GM19351 (cell line): ENCODE measurements at regions not wholly inside any gene's neighbourhood (a gene's known extent, or its start where the extent isn't known, plus 50 kb on each side); places are given as distances from the start of the nearest gene placed in this dataset.
"Not testable (repeated sequence)": the region's sequence is repeated elsewhere in the genome, so short reads cannot be mapped to it uniquely, and the experiment has no call there.

ENCODE experiments used
- ATAC-seq: cut with Tn5 transposase; IDR thresholded peaks from one replicate; pipeline ENCODE4 v1.9.1; 2021; ENCODE audit warnings: mild to moderate bottlenecking, moderate library complexity; ENCODE audit not compliant: unreplicated experiment

DNA sequence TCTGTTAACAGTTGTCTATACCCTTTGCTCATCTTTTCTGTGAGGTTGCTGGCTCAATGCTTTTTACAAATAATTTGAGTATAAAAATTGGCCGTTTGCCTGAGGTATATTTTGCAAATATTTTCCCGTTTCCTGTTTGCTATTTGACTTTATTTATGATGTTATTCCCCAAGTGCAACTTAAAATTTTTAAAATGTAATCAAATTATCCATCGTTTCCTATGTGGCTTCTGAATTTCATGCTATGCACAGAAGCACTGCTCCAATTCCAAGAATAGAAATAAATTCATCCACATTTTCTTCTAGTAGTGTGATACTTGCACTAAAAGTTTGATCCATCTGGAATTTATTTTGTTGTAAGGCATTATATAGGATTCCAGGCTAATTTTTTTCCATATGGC is 123.6 kb downstream of the ZNF608 start:
- ATAC-seq, result no peak

DNA sequence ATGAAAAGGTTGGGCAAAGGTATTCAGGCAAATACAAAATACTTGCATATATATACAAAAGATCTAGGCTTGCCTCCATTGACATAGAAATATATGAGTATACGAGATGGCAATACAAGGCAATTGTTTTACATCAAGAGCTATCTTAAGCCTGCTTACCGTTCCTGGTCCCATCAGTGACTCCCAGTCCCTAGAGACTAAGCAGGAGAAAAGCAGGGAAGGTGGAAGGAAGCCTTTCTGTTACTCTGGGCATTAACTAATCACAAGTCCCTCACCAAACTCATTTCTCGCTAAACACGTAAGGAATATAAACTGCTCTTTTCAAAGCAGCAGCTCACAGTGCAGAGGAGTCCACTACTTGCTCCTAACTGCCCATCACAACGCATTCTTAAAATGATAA is 125.2 kb downstream of the ZNF608 start:
- ATAC-seq, result no peak

DNA sequence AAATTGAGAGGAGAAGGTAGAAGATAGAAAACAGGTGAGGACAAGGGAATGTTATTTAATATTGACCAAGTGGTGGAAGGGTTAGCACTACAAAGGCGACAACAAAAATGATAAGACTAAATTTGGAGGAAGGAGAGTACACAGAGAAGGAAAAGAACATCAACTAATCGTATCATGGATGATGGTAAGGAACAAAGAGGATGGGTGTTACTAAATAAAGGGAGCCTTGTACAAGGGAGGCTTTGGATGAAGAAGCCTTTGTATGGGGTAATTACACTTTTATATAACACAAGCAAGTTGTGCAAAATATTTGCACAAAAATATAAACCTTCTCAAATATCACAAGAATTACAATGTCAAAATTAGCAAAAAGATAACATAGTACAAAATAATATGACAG is 125.7 kb downstream of the ZNF608 start:
- no peak for ATAC-seq

DNA sequence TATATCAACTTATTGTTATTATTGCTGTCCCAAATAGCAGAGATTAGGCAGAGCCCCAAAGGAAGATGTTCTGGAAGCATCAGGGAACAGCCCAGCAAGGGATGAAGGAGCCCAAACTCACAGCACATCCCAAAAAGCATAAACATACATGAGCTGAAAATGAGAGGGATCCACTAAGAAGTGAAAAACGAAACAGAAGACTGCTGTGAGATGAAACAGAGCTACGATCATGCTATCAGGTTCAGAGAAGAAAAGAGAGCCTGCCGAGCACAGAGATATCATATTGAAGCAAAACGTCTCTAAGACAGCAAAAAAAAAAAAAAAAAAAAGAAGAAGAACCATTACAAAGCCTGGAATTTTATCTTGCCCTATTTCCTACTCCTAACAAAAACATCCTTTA is 127.3 kb downstream of the ZNF608 start:
- no peak for ATAC-seq

DNA sequence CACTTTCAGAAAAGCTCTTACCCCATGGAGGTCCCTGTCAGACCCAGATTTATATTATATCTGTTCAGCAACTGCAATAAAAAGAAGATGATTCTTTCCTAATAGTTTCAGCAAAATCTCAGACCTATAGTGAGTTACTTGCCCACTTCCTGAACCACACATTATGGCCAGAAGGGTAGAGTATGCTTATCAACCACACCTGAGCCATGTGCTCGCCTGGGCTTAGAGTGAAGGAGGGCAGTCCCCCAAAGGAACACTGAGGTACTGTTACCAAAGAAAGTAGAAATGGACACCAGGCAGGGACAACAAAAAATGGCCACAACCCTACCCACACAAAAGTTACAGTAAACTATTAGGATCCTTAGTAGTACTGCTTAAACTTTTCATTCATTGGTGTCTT is 128.7 kb downstream of the ZNF608 start:
- no peak for ATAC-seq

DNA sequence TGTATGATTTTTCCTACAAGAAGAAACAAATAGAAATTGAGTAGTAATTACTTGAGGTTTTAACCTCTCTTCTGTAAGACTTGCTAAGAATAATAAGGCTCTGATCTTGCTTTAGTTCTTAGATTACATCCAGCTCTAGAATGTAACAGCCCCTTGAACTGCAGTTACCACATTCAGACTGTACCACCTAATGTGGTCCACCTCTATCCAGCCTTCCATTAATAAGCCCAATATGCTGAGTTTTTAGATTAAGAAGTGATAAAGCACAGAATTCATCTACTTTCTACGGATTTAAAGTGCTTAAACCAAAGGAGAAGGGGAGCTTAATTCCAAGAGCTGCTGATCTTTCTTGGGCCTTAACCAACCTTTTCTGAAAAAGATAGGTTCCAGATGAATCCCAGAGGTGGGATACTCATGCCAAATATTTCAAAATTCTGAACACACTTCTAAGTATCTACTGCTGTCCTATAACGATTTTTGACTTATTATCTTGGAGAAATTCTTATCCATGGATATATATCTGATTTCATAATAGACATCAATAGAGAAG is 131.5 kb downstream of the ZNF608 start:
- no peak for ATAC-seq

DNA sequence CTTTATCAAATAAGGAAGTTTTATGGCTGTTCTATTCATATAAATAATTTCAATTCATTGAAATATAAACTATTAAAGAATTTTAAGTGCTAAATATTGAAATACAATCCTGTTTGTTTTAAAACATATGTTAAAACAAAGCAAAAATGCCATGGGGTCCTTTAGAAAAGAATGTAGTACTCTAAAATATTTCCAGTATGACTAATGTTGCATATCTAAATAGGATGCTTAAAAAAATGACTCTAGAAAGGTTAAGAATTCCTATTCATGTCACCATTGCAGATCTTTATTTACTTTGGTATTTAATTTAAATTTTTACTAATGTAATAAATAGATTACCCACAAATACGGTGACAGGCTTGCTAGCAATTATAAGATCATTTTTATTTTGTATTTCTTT is 132.3 kb downstream of the ZNF608 start:
- no peak for ATAC-seq

GRCh38 chr5:124613273-124613953 is 133.0 kb downstream of the ZNF608 start:
- no peak for ATAC-seq

- ATAC-seq, result no peak
These were observed 134.4 kb downstream of the ZNF608 start for GRCh38 chr5:124612023-124612422.

DNA sequence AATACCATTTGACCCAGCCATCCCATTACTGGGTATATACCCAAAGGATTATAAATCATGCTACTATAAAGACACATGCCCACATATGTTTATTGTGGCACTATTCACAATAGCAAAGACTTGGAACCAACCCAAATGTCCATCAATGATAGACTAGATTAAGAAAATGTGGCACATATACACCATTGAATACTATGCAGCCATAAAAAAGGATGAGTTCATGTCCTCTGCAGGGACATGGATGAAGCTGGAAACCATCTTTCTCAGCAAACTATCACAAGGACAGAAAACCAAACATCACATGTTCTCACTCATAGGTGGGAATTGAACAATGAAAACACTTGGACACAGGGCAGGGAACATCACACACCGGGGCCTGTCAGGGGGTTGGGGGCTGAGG is 135.2 kb downstream of the ZNF608 start:
- ATAC-seq, result not testable (repeated sequence)

DNA sequence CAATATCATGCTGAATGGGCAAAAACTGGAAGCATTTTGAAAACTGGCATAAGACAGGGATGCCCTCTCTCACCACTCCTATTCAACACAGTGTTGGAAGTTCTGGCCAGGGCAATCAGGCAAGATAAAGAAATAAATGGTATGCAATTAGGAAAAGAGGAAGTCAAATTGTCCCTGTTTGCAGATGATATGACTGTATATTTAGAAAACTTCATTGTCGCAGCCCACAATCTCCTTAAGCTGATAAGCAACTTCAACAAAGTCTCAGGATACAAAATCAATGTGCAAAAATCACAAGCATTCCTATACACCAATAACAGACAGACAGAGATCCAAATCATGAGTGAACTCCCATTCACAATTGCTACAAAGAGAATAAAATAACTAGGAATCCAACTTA is 136.8 kb downstream of the ZNF608 start:
- not testable (repeated sequence) for ATAC-seq

DNA sequence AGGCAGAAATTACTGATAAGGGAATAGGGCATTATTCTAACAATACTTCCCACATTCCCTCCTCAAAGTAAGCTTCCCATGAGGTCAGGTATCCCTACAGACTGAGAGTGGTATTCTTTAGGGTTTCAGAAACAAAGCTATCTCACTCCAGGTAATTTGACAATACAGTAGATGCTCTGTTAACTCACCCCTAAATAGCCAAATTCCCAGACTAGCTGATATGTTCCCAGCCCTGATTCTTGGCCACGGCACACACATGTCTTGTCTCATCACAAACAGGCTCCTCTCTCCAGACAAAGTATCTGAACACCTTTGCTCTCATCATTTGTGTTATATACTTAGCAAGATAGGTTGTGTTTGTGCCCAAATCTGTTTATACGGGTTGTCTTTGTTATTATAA is 139.9 kb downstream of the ZNF608 start:
- no peak for ATAC-seq

GRCh38 chr5:124606093-124606492 is 140.3 kb downstream of the ZNF608 start:
- ATAC-seq, result no peak

DNA sequence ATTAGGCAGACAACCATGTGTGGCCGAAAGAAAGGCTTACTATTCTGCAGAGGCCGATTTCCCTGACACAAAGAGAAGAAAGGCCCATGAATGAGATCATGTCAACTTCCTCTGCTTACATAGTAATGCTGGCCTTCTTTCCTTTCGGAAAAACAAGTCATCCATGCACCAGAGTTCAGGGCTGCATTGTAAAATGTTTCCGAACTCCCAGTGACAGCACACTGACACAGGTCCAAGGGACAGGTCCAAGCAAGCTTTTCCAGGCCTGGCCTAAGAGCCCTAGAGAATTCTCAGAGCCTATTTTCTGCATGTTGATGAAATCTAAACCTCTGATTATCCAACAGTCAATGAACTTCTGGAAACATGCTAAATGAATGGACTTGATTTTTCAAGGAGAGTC is 140.9 kb downstream of the ZNF608 start:
- ATAC-seq, result no peak

DNA sequence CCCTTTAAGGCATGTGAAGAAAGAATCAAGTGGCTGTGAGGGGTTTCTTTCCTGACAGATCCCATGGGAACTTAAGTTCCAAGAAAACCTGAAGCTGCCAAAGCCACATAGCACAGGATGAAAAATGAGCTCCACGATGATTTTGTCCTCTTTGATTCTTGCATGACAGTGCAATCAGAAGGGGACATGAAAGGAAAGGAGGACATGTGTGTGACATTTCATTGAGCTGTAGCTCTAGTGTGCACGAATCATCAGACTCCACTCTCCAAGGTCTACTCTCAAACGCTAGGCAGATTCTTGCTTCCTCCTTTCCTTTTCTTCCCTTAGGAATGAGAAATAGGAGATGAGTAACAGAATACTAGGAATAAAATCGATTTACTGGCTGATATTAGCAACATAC is 142.0 kb downstream of the ZNF608 start:
- ATAC-seq, result no peak

- no peak for ATAC-seq
These were observed 143.4 kb downstream of the ZNF608 start for GRCh38 chr5:124602925-124603650.

DNA sequence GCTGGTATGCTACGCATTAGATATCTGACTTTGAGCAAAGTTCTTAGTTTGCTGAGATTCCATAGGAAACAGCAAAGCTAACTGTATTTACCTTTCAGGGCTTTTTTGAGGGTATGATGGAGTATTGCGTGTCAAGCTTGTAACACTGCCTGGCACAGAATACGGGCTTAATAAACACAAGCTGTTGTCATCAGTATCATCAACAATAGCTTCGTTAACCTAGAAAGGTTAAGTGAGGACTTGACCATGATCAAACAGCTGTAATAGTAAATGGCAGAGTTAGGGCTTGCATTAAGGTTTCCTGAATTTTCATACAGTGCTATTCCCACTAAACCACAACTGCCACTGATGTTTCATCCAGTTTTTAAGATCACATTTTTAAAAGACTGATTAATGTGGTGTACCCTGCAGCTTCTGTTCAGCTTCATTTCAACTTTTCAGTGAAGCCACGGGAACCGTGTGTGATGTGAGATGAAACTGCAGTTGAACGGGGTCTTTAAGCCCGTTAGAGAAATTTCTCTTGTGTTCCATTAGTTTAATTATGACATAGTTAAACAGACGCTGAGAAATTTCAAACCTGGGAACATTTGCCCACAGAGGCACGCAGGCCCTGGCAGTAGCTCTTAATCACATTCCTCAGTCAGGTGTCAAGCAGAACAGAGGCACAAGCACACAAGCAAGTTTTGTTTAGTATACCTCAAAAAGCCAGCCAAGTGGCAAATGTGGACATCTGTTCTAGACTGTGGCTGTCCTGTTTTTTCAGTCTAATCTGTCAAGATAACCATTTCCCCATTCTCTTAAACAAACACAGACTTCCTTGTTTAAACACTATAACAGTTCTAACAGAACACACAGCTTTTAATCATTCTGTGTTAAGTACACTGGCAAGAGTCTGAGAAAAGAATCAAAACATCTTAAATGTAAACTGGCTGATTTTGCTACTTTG is 147.1 kb downstream of the ZNF608 start:
- ATAC-seq, result peak; percentile 67

DNA sequence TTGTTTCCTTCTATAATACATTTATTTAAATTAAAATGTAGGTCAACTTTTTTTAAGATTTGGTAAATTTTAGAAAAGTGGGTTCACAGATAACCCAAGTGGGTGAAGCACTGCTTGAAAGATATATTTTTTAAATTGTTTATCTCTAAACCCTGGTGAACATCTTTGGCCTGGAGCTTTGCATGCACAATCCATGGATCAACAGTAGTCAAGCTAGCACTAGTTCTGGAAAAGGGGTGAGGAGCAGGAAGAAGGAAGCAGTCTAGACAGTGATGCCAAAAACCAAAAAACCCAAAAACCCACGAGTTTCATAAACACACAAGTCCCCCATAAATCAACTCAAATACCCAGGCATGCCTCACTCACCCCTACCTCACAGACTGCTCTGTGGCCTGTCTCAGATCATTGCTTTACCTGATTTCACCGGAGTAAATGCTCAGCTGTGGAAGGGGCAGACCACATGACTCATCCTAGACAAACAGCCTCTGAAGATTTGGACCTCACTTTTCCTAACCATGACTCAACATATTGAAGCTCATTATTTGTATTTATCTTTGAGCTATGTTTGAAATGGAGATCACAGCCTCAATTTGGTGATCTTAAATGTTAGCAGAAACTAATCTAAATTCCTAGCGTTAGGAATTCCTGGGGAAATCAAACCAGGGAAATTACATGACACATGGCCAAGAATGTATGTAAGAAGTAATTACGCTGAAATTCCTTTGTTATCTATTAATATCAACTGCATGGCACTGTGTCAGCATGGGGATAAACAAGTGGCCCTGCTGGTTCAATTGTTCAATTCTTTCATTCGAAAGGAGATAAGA is 149.6 kb downstream of the ZNF608 start:
- ATAC-seq, result no peak

- ATAC-seq, result no peak
These were observed 152.5 kb downstream of the ZNF608 start for GRCh38 chr5:124593952-124594351.

DNA sequence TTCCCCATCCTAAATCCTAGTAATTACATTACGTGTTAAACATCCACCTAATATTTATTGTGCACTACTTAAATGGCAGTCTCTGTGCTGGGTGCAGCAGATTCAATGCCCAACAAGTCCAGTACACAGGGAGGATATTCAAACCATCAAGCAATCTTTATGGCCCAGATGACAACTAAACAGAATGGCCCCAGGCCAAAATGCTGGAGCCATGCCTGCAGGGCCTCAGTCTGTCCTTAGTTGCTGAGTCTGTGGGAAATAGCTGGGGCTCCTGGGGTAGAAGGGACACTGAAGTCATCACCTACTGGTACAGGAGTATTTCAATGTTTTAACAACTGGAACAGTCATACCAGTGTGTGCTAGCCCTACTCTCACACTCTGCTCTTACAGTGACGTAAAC is 153.5 kb downstream of the ZNF608 start:
- no peak for ATAC-seq
